Immature natural killer cell (primary cell): ENCODE measurements at regions not wholly inside any gene's neighbourhood (a gene's known extent, or its start where the extent isn't known, plus 50 kb on each side); places are given as distances from the start of the nearest gene placed in this dataset.

Experiments used
- DNase-seq, 3 donors: peaks; one replicate each; pipeline ENCODE4 v3.0.0; 2022; ENCODE audit warnings: mixed read lengths in 1 of 3
- H3K27ac Mint-ChIP-seq, 6 donors: one replicate each; pipeline ENCODE4 v1.8.0; 2020; ENCODE audit warnings: mixed read lengths in 6 of 6, mild to moderate bottlenecking in 5 of 6, inconsistent platforms in 4 of 6, moderate library complexity in 3 of 6
- H3K27me3 Mint-ChIP-seq, 3 donors: one replicate each; pipeline ENCODE4 v1.8.0; 2020 to 2021; ENCODE audit warnings: low read depth in 3 of 3, mild to moderate bottlenecking in 3 of 3, mixed read lengths in 3 of 3, moderate library complexity in 3 of 3, inconsistent platforms in 1 of 3
- H3K36me3 Mint-ChIP-seq, 3 donors: one replicate each; pipeline ENCODE4 v1.8.0; 2020; ENCODE audit warnings: mixed read lengths in 3 of 3, inconsistent platforms in 2 of 3, mild to moderate bottlenecking in 2 of 3
- H3K4me1 Mint-ChIP-seq, 2 donors: one replicate each; pipeline ENCODE4 v1.8.0; 2020; ENCODE audit warnings: inconsistent platforms in 2 of 2, mild to moderate bottlenecking in 2 of 2, mixed read lengths in 2 of 2, moderate library complexity in 1 of 2
- H3K4me3 Mint-ChIP-seq, 5 donors: one replicate each; pipeline ENCODE4 v1.8.0; 2020; ENCODE audit warnings: mild to moderate bottlenecking in 5 of 5, mixed read lengths in 5 of 5, inconsistent platforms in 3 of 5, moderate library complexity in 3 of 5
- H3K9me3 Mint-ChIP-seq, 6 donors: one replicate each; pipeline ENCODE4 v1.8.0; 2020; ENCODE audit warnings: mild to moderate bottlenecking in 6 of 6, mixed read lengths in 6 of 6, inconsistent platforms in 4 of 6, moderate library complexity in 3 of 6

- no peaks in the 10 kb centered on the region for H3K4me1 Mint-ChIP-seq
- peaks cover 0 to 17% (median 4%) of the 10 kb centered on the region in 6 donors for H3K9me3 Mint-ChIP-seq
- H3K36me3 Mint-ChIP-seq: peaks cover 0 to 5% (median 0%) of the 10 kb centered on the region in 3 donors
- peaks cover 0 to 2% (median 0%) of the 10 kb centered on the region in 3 donors for H3K27me3 Mint-ChIP-seq
- DNase-seq: no peak
- H3K4me3 Mint-ChIP-seq: no peak overlapping the region
- H3K27ac Mint-ChIP-seq: no peak overlapping the region
Observed at GRCh38 chr4:96093057-96093456, 253.2 kb downstream of the PDHA2 start.

DNA sequence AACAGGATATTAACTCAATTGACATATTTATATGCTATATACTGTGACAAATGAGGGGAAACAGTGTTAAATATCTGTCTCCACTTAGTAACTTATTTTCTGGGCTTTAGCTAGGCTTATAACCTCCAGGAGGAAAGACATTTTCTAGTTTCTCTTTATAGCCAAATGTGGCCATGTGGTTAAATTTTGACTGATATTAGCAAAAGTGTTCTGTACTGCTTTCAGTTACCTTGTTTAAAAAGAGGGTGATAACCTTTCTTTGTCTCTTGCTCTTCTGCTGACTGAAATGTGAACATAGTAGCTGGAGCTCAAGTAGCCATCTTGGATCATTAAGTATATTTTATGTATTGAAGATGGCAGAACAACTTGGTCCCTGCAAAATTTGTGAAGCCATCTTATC, 253.7 kb downstream of the PDHA2 start:
- Mint-ChIP-seq H3K9me3 (peaks cover 0 to 17% (median 6%) of the 10 kb centered on the region in 6 donors), H3K27me3 (peaks cover 0 to 2% (median 0%) of the 10 kb centered on the region in 3 donors), H3K4me3 (no peak overlapping the region), H3K36me3 (peaks cover 0 to 5% (median 0%) of the 10 kb centered on the region in 3 donors), H3K27ac (no peak overlapping the region), H3K4me1 (no peaks in the 10 kb centered on the region)
- DNase-seq: no peak

DNA sequence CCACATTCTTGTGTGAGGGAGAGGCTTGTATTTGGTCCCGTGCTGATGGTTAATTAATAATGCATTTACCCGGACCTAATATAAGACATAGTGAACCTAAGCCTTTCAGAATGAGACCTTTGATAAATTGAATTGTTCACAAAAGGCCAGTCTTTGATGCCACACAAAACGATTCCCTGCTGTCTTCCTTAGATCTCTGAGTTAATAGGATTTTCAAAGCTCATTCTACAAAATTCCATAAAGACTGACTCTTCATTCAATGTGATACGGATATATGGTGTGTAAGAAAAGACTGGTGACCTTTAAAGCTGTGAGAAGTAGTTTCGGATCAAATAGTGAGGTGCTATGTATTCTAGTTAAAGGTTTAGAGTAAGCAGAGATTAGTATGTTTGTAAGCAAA, 254.3 kb downstream of the PDHA2 start:
- Mint-ChIP-seq H3K4me1 (no peaks in the 10 kb centered on the region), H3K9me3 (peaks cover 0 to 14% (median 5%) of the 10 kb centered on the region in 6 donors), H3K4me3 (no peak overlapping the region), H3K36me3 (peaks cover 0 to 5% (median 0%) of the 10 kb centered on the region in 3 donors), H3K27me3 (peaks cover 0 to 2% (median 0%) of the 10 kb centered on the region in 3 donors), H3K27ac (no peak overlapping the region)
- no peak for DNase-seq

- Mint-ChIP-seq H3K4me3 (no peak overlapping the region), H3K27me3 (no peaks in the 10 kb centered on the region), H3K4me1 (no peaks in the 10 kb centered on the region), H3K9me3 (peaks cover 2 to 20% (median 7%) of the 10 kb centered on the region in 6 donors), H3K27ac (no peak overlapping the region), H3K36me3 (peaks cover 0 to 6% (median 5%) of the 10 kb centered on the region in 3 donors)
- DNase-seq: no peak
Observed at GRCh38 chr4:96097040-96097607, 257.2 kb downstream of the PDHA2 start.

- Mint-ChIP-seq H3K4me3 (no peak overlapping the region), H3K9me3 (peaks cover 2 to 24% (median 9%) of the 10 kb centered on the region in 6 donors), H3K27me3 (no peaks in the 10 kb centered on the region), H3K4me1 (no peaks in the 10 kb centered on the region), H3K27ac (no peak overlapping the region), H3K36me3 (peaks cover 0 to 6% (median 5%) of the 10 kb centered on the region in 3 donors)
- DNase-seq: no peak
Observed at GRCh38 chr4:96097693-96098092, 257.8 kb downstream of the PDHA2 start.

GRCh38 chr4:96099031-96099430, 259.1 kb downstream of the PDHA2 start:
- no peak overlapping the region for H3K27ac Mint-ChIP-seq
- H3K4me3 Mint-ChIP-seq: no peak overlapping the region
- no peaks in the 10 kb centered on the region for H3K4me1 Mint-ChIP-seq
- H3K36me3 Mint-ChIP-seq: peaks cover 0 to 6% (median 5%) of the 10 kb centered on the region in 3 donors
- no peaks in the 10 kb centered on the region for H3K27me3 Mint-ChIP-seq
- DNase-seq: no peak
- peaks cover 4 to 29% (median 10%) of the 10 kb centered on the region in 6 donors for H3K9me3 Mint-ChIP-seq

GRCh38 chr4:96102541-96103026, 262.7 kb downstream of the PDHA2 start:
- no peaks in the 10 kb centered on the region for H3K4me1 Mint-ChIP-seq

GRCh38 chr4:96103086-96103485, 263.2 kb downstream of the PDHA2 start:
- Mint-ChIP-seq H3K36me3 (peaks cover 0 to 10% (median 0%) of the 10 kb centered on the region in 3 donors), H3K27ac (no peak overlapping the region), H3K4me3 (no peak overlapping the region), H3K9me3 (peaks cover 0 to 44% (median 10%) of the 10 kb centered on the region in 6 donors), H3K4me1 (no peaks in the 10 kb centered on the region), H3K27me3 (no peaks in the 10 kb centered on the region)
- no peak for DNase-seq

More at GRCh38 chr4:96102541-96103026, 262.7 kb downstream of the PDHA2 start:
- peaks cover 1 to 39% (median 7%) of the 10 kb centered on the region in 6 donors for H3K9me3 Mint-ChIP-seq
- no peak overlapping the region for H3K27ac Mint-ChIP-seq
- peaks cover 0 to 6% (median 0%) of the 10 kb centered on the region in 3 donors for H3K36me3 Mint-ChIP-seq
- no peak for DNase-seq
- H3K27me3 Mint-ChIP-seq: no peaks in the 10 kb centered on the region
- H3K4me3 Mint-ChIP-seq: no peak overlapping the region

- Mint-ChIP-seq H3K4me3 (no peak overlapping the region), H3K9me3 (peaks cover 0 to 42% (median 10%) of the 10 kb centered on the region in 6 donors), H3K36me3 (peaks cover 0 to 6% (median 0%) of the 10 kb centered on the region in 3 donors), H3K27me3 (no peaks in the 10 kb centered on the region), H3K27ac (no peak overlapping the region), H3K4me1 (no peaks in the 10 kb centered on the region)
- DNase-seq: no peak
Observed at GRCh38 chr4:96108146-96108545, 268.3 kb downstream of the PDHA2 start.

DNA sequence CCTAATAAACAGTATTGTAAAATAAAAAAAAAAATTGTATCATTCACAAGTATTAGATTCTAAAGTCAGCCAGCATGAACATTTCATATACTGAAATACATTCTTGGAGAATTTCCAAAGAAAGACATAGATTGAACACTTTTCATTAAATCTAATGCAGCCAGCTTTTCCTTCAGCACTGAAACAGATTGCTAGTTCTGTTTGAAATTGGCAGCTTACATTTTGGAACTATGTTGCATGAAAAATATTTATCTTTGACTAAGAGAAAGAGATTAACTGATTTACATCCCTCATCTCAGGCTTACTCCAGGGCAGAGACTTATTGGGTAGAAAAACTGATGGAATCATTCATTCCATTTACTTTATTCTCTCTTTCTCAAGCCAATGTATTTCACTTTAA, 272.7 kb downstream of the PDHA2 start:
- H3K4me3 Mint-ChIP-seq: no peak overlapping the region
- no peak overlapping the region for H3K27ac Mint-ChIP-seq
- peaks cover 0 to 50% (median 11%) of the 10 kb centered on the region in 6 donors for H3K9me3 Mint-ChIP-seq
- H3K36me3 Mint-ChIP-seq: peaks cover 0 to 6% (median 0%) of the 10 kb centered on the region in 3 donors
- H3K27me3 Mint-ChIP-seq: no peaks in the 10 kb centered on the region
- no peak for DNase-seq
- no peaks in the 10 kb centered on the region for H3K4me1 Mint-ChIP-seq

DNA sequence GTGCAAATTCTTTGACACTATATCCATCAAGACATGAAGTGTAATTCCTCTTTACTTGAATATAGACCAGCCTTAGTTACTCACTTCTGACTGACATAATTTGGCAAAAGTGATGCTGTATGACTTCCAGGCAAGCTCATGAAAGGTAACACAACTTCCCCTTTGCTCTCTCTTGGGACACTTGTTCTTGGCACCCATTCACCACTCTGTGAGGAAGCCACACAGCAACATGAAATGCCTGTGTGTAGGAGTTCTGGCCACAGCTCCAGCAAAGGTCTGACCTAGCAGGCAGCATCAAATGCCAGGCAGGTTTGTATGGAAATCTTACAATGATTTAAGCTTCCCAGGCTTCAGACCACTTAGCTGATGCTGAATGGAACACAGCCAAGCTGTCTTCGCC, 280.3 kb downstream of the PDHA2 start:
- Mint-ChIP-seq H3K4me1 (no peaks in the 10 kb centered on the region), H3K27me3 (peaks cover 0 to 2% (median 0%) of the 10 kb centered on the region in 3 donors), H3K36me3 (no peaks in the 10 kb centered on the region), H3K27ac (no peak overlapping the region), H3K4me3 (no peak overlapping the region), H3K9me3 (peaks cover 0 to 26% (median 9%) of the 10 kb centered on the region in 6 donors)
- no peak for DNase-seq

- H3K4me1 Mint-ChIP-seq: no peaks in the 10 kb centered on the region
- H3K36me3 Mint-ChIP-seq: no peaks in the 10 kb centered on the region
- H3K9me3 Mint-ChIP-seq: peaks cover 0 to 23% (median 8%) of the 10 kb centered on the region in 6 donors
- no peak overlapping the region for H3K4me3 Mint-ChIP-seq
- DNase-seq: no peak
- H3K27ac Mint-ChIP-seq: no peak overlapping the region
- peaks cover 0 to 2% (median 0%) of the 10 kb centered on the region in 3 donors for H3K27me3 Mint-ChIP-seq
Observed at GRCh38 chr4:96126227-96126626, 286.3 kb downstream of the PDHA2 start.

DNA sequence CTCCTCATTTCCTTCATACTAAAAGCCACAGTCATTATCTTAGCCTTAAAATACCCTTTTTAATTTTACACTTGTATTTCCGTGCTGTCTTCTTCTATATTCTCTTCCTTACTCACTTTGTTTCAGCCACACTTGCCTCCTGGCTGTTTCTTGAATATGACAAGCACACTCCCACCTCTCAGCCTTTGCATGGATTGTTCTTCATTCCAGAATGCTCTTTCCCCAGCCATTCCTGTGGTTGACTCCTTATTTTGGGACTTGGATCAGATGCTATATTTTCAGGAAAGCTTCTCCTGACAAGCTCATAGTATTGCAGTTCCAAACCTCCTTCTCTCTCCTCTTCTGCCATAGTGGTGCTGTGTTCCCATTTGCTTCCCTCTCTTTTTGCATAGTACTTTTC, 291.3 kb downstream of the PDHA2 start:
- Mint-ChIP-seq H3K4me3 (no peak overlapping the region), H3K27me3 (peaks cover 0 to 2% (median 0%) of the 10 kb centered on the region in 3 donors)

DNA sequence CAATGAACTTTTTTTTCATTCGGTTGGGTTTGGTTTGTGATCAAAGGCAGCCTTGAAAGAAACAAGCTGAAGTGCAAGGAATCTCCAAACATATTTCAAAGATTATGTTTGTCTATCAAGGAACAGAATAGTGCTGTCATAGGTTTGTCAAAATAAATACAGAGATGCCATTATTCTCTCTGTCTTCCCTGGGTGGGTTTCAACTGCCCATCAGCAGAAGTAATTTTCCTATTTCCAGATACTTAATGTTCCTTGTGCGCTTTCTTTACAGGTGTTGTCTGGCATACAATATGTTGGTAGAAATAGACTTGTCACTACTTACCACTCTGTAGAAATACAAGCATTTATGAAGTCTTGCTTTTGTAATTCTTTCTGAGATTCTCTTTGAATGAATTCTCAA, 294.9 kb downstream of the PDHA2 start:
- Mint-ChIP-seq H3K4me1 (no peaks in the 10 kb centered on the region), H3K4me3 (no peak overlapping the region), H3K27ac (no peak overlapping the region), H3K9me3 (peaks cover 0 to 25% (median 0%) of the 10 kb centered on the region in 6 donors), H3K36me3 (no peaks in the 10 kb centered on the region), H3K27me3 (peaks cover 0 to 2% (median 2%) of the 10 kb centered on the region in 3 donors)
- DNase-seq: no peak

More for the DNA sequence above, 291.3 kb downstream of the PDHA2 start:
- no peak overlapping the region for H3K27ac Mint-ChIP-seq
- no peaks in the 10 kb centered on the region for H3K36me3 Mint-ChIP-seq
- no peak for DNase-seq
- H3K4me1 Mint-ChIP-seq: no peaks in the 10 kb centered on the region
- peaks cover 0 to 24% (median 0%) of the 10 kb centered on the region in 6 donors for H3K9me3 Mint-ChIP-seq
